Natural killer cell (primary cell): ENCODE measurements at regions not wholly inside any gene's neighbourhood (a gene's known extent, or its start where the extent isn't known, plus 50 kb on each side); places are given as distances from the start of the nearest gene placed in this dataset.
"Not testable (repeated sequence)": the region's sequence is repeated elsewhere in the genome, so short reads cannot be mapped to it uniquely, and the experiment has no call there.

Source experiments
- ATAC-seq, 3 donors: fragments of 150-1000 bp in 2 of 3; fragments of 200-7000 bp in 1 of 3; cut with Tn5 transposase; 1 replicate in 1 of 3; 2 replicates in 2 of 3; pipeline ENCODE4 v1.10.0; 2021; ENCODE audit warnings: mild to moderate bottlenecking in 2 of 3, moderate library complexity in 2 of 3
- DNase-seq, 2 donors: peaks; one replicate each; pipeline versions ENCODE4 v3.0.0 to v3.0.0-alpha.2; 2013 to 2021; ENCODE audit warnings: mixed read lengths in 1 of 2
- H3K27ac ChIP-seq: one replicate; pipeline ENCODE4 v1.5.1; 2013; ENCODE audit warnings: mild to moderate bottlenecking, low read length
- H3K27me3 ChIP-seq: one replicate; pipeline ENCODE4 v1.6.1; 2013; ENCODE audit warnings: low read length; ENCODE audit not compliant: control insufficient read depth, insufficient read depth
- H3K36me3 ChIP-seq: one replicate; pipeline ENCODE4 v1.6.1; 2013; ENCODE audit warnings: low read length; ENCODE audit not compliant: control insufficient read depth, insufficient read depth
- H3K4me1 ChIP-seq: one replicate; pipeline ENCODE4 v1.6.1; 2013; ENCODE audit warnings: low read length; ENCODE audit not compliant: control insufficient read depth, insufficient read depth
- H3K4me3 ChIP-seq: one replicate; pipeline ENCODE4 v1.5.1; 2013; ENCODE audit warnings: low read length
- H3K9me3 ChIP-seq: one replicate; pipeline ENCODE4 v1.6.1; 2013; ENCODE audit warnings: low read length; ENCODE audit not compliant: control insufficient read depth, insufficient read depth
- H3K27ac Mint-ChIP-seq, 2 donors: one replicate each; pipeline ENCODE4 v1.8.0; 2022; ENCODE audit warnings: mild to moderate bottlenecking in 2 of 2, mixed read lengths in 2 of 2, moderate library complexity in 1 of 2
- H3K27me3 Mint-ChIP-seq, 2 donors: one replicate each; pipeline ENCODE4 v1.8.0; 2022; ENCODE audit warnings: low read depth in 2 of 2, mixed read lengths in 2 of 2
- H3K36me3 Mint-ChIP-seq: one replicate; pipeline ENCODE4 v1.8.0; 2022; ENCODE audit warnings: mixed read lengths
- H3K4me1 Mint-ChIP-seq, 2 donors: one replicate each; pipeline ENCODE4 v1.8.0; 2022; ENCODE audit warnings: mixed read lengths in 2 of 2
- H3K4me3 Mint-ChIP-seq: one replicate; pipeline ENCODE4 v1.8.0; 2022; ENCODE audit warnings: mild to moderate bottlenecking, moderate library complexity, mixed read lengths
- H3K9me3 Mint-ChIP-seq, 2 donors: one replicate each; pipeline ENCODE4 v1.8.0; 2022; ENCODE audit warnings: mixed read lengths in 2 of 2
- WGBS: methylation state at CpG from one replicate; pipeline ENCODE4 v1.1.7; 2013; ENCODE audit warnings: missing lambda C conversion rate; ENCODE audit not compliant: insufficient coverage; 5-methylcytosine and 5-hydroxymethylcytosine counted together
- intact Hi-C: fragments of 100-400 bp; cut with micrococcal nuclease; formaldehyde crosslinking; loops from one replicate; pipeline ENCODE4 v1.14.2; 2022

DNA sequence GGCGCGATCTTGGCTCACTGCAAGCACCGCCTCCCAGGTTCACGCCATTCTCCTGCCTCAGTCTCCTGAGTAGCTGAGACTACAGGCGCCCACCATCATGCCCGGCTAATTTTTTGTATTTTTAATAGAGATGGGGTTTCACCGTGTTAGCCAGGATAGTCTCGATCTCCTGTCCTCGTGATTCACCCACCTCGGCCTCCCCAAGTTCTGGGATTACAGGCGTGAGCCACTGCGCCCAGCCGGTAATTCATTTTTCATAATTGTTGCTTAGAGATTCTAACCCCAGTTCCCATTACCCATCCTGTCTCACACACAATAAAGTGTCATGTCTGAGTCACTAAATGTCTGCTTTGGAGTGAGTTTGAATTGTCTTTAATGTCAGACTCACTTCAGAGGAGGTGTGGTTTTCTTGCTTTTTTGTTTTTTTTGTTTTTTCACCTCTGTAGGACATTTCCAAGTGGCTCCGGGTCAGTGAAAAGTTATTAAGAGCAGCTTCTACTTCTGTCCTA is 281.2 kb upstream of the FAM240B start:
- H3K4me1 Mint-ChIP-seq, ATAC-seq, H3K27ac Mint-ChIP-seq, H3K9me3 Mint-ChIP-seq, H3K27me3 Mint-ChIP-seq, H3K27ac ChIP-seq, H3K4me3 Mint-ChIP-seq, DNase-seq, H3K9me3 ChIP-seq, H3K4me1 ChIP-seq, H3K36me3 ChIP-seq, intact Hi-C loops, H3K36me3 Mint-ChIP-seq, H3K27me3 ChIP-seq, H3K4me3 ChIP-seq: not testable (repeated sequence)
- 93% methylated on average over 11 of the region's 14 CpGs for WGBS

DNA sequence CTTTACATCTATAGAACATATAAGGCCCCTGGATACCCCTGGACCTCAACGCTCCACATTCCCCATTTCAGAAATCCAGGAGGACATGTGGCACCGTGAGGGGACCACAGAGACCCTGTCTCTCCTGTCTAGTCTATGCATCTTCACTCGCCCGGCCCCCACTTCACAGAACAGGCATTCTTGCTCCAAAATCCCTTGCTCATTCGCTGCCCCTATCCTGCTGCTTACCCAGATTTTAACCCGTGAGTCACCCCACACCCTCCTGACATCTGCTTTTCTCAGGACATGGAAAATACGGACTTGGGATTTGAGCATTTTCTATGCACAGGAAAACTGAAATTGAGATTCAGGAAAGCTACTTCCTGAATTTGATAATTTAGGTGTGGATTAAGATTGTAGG is 279.3 kb upstream of the FAM240B start:
- intact Hi-C loops, H3K27me3 Mint-ChIP-seq, H3K4me3 Mint-ChIP-seq, H3K4me3 ChIP-seq, H3K27ac ChIP-seq, H3K9me3 Mint-ChIP-seq, H3K36me3 ChIP-seq, H3K27me3 ChIP-seq, DNase-seq, H3K27ac Mint-ChIP-seq, H3K4me1 Mint-ChIP-seq, H3K9me3 ChIP-seq, ATAC-seq, H3K4me1 ChIP-seq, H3K36me3 Mint-ChIP-seq: not testable (repeated sequence)
- 63% methylated on average over 7 of the region's 7 CpGs for WGBS

DNA sequence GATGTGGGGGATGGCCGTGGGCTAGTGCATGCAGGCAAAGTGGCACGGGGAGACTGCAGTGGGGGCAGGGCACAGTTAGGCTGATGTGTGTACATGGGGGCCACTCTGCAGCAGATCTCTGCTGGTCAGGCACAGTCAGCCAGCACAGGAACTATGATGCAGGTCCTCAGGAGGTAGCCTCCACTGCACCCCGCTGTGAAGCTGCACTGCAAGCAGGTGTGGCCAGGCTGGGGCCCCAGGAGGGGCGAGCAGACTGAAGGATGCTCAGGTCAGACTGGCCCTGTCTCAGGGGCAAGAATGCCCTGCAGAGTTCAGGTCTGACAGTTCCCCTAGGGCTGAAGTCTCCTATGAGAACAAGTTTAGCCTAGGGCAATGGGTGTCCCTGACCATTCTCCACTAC is 273.8 kb upstream of the FAM240B start:
- DNase-seq, H3K36me3 Mint-ChIP-seq, H3K27ac ChIP-seq, H3K4me1 Mint-ChIP-seq, H3K9me3 Mint-ChIP-seq, H3K27me3 Mint-ChIP-seq, H3K36me3 ChIP-seq, H3K4me1 ChIP-seq, H3K4me3 ChIP-seq, H3K4me3 Mint-ChIP-seq, H3K9me3 ChIP-seq, H3K27ac Mint-ChIP-seq, intact Hi-C loops, H3K27me3 ChIP-seq: not testable (repeated sequence)
- ATAC-seq, result peak in 1 of 3 donors; percentile 26
- WGBS, result 69% methylated on average over 2 of the region's 4 CpGs

DNA sequence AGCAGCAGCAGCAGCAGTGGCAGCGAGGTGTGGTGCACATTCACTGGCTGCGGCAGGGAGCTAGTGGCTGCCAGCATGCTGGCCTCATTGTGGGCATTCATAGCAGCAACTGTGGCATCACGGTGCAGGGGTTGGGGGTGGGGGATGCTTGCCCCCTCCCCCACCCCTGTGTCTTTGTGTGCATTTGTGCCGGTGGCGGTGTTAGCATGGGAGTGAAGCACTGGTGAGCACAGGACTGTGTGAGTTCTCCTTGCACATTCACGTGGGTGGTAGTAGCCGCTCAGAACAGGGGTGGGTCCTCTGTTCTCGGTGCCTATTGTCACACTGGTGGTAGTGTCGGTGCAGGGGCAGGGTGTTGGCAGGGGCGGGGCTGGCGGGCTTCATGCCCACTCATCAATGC is 273.2 kb upstream of the FAM240B start:
- H3K27ac Mint-ChIP-seq, H3K4me1 ChIP-seq, H3K36me3 ChIP-seq, H3K27me3 ChIP-seq, intact Hi-C loops, H3K27me3 Mint-ChIP-seq, H3K4me1 Mint-ChIP-seq, H3K9me3 ChIP-seq, H3K4me3 Mint-ChIP-seq, DNase-seq, H3K36me3 Mint-ChIP-seq, H3K4me3 ChIP-seq, H3K27ac ChIP-seq, H3K9me3 Mint-ChIP-seq: not testable (repeated sequence)
- WGBS, result 82% methylated on average over 11 of the region's 11 CpGs
- ATAC-seq, result peak in 1 of 3 donors; percentile 38

DNA sequence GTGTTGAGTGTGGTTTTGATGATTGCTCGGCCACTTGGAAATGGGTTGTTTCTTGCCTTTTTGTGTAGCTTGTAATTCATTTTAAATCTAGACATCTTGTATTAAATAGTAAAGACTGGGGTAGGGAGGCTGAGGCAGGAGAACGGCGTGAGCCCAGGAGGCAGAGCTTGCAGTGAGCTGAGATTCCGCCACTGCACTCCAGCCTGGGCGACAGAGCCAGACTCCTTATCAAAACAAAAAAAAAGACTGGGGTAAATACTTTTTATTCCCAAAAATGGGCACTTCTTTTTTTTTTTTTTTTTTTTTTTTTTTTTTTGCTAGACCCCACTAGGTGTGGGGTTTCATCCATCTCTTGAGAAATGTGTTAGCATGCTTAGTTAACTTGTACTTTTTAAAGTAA is 258.8 kb upstream of the FAM240B start:
- H3K27ac Mint-ChIP-seq, H3K9me3 ChIP-seq, intact Hi-C loops, H3K27me3 Mint-ChIP-seq, H3K9me3 Mint-ChIP-seq, H3K36me3 ChIP-seq, H3K4me1 Mint-ChIP-seq, ATAC-seq, H3K4me3 ChIP-seq, H3K36me3 Mint-ChIP-seq, DNase-seq, H3K27me3 ChIP-seq, H3K27ac ChIP-seq, H3K4me1 ChIP-seq, H3K4me3 Mint-ChIP-seq: not testable (repeated sequence)
- no CpG with 5 or more reads among the region's 5 CpGs for WGBS

DNA sequence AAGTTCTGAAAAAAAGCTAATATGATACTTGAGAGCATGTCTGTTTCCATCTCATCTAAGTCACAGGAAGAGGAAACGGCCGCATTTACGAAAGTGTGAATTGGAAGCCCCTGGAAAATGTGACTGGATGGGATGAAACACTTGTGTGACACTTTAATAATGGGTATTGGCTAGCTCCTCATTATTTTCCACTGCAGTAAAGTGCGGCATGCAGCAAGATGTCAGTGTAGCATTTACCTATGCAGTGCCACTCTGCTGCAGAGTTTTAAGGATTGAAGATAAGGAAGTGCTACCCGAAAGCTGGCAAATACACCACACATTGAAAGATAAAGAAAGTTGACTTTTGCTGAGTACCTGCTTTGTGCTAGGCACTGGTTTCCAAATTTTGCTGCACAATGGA is 249.5 kb upstream of the FAM240B start:
- H3K27ac Mint-ChIP-seq, H3K4me1 ChIP-seq, H3K9me3 ChIP-seq, H3K4me3 Mint-ChIP-seq, H3K27ac ChIP-seq, H3K27me3 Mint-ChIP-seq, H3K4me1 Mint-ChIP-seq, ATAC-seq, H3K4me3 ChIP-seq, H3K36me3 ChIP-seq, intact Hi-C loops, H3K36me3 Mint-ChIP-seq, DNase-seq, H3K27me3 ChIP-seq, H3K9me3 Mint-ChIP-seq: not testable (repeated sequence)
- no CpG with 5 or more reads among the region's 5 CpGs for WGBS

DNA sequence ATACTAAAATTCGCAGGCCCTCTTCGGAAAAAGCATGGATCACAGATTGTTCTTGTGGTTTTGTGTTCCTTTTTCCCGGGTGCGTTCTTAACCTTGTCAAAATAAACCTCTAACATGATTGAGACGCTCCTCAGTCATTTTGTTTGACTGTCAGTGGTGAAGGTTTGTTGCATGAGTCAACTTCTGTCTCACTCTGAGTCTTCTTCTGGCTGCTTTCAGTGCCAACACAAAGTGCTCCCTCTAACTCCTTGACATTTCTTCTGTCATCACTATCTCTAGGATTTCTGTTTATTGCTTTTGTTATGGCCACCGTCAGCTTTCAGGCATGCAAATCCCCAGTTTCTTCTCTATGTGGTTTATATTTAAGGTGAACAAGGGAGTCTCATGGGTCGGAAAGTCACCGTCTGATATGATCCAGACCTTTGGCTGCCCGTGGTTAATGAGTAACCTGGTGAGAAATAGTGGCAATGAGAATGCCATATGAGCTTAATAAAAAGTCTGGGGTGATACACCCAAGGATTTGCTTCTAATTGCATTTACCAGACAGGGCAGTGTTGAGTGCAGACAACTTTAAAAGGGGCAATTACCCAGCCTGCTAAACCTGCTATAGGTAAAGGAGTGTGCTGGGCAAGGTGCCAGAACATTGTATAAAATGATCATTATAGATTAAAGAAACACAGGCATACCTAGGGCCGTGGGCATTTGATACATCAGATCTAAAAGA is 248.9 kb upstream of the FAM240B start:
- H3K4me1 Mint-ChIP-seq, H3K27ac Mint-ChIP-seq, ATAC-seq, H3K4me3 Mint-ChIP-seq, H3K27me3 ChIP-seq, DNase-seq, H3K27ac ChIP-seq, H3K9me3 Mint-ChIP-seq, H3K27me3 Mint-ChIP-seq, H3K9me3 ChIP-seq, intact Hi-C loops, H3K4me1 ChIP-seq, H3K36me3 ChIP-seq, H3K36me3 Mint-ChIP-seq, H3K4me3 ChIP-seq: not testable (repeated sequence)
- no CpG with 5 or more reads among the region's 10 CpGs for WGBS

DNA sequence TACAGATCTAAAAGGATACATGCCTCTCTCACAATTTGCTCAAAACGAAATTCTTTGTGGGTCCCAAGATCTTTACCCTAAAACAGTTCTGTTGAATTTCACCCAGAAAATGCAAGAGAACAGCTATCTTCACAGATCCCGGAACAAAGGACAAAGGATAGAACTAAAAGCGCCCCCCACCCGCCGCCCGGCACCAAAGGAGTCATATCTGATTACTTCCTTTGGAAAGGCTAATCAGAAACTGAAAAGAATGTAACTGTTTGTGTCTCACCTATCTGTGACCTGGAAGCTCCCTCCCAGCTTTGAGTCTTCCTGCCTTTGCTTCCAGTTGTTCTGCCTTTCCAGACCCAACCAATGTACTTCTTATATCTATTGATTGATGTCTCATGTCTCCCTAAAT is 247.9 kb upstream of the FAM240B start:
- not testable (repeated sequence) for H3K4me3 Mint-ChIP-seq, H3K9me3 Mint-ChIP-seq
- no CpG with 5 or more reads among the region's 6 CpGs for WGBS

More for the DNA sequence above, 247.9 kb upstream of the FAM240B start:
- H3K4me1 ChIP-seq, ATAC-seq, H3K9me3 ChIP-seq, H3K27me3 Mint-ChIP-seq, H3K4me1 Mint-ChIP-seq, H3K36me3 Mint-ChIP-seq, intact Hi-C loops, DNase-seq, H3K27ac ChIP-seq, H3K27me3 ChIP-seq, H3K36me3 ChIP-seq, H3K27ac Mint-ChIP-seq, H3K4me3 ChIP-seq: not testable (repeated sequence)
